ENCODE measurements at regions not wholly inside any gene's neighbourhood (a gene's known extent, or its start where the extent isn't known, plus 50 kb on each side); places are given as distances from the start of the nearest gene placed in this dataset.

GRCh38 chr2:118764855-118765254, 82.6 kb downstream of the EN1 start:
- no peak overlapping the region for H3K27ac ChIP-seq (ENCODE audit: low read depth, low read length, poor library complexity, severe bottlenecking)
- H4K20me1 ChIP-seq (ENCODE audit: insufficient read depth, low read length) = no peaks in the 10 kb centered on the region
- no peak overlapping the region for H3K4me3 ChIP-seq (ENCODE audit: low read depth, low read length, poor library complexity, severe bottlenecking)
- no peaks in the 10 kb centered on the region for H3K4me1 ChIP-seq (ENCODE audit: insufficient read depth, low read length, severe bottlenecking)
- H3K9ac ChIP-seq (ENCODE audit: low read length) = no peak overlapping the region
- H3K4me2 ChIP-seq (ENCODE audit: low read length) = no peak overlapping the region
- H3K79me2 ChIP-seq (ENCODE audit: insufficient read depth, low read length) = no peaks in the 10 kb centered on the region
- H2AFZ ChIP-seq (ENCODE audit: low read length) = no peak overlapping the region
- no peaks in the 10 kb centered on the region for H3F3A ChIP-seq (ENCODE audit: insufficient read depth, low read length)
- TF ChIP-seq CTCF (IDR thresholded peaks at IDR 0.05; ENCODE audit: low read length) = no peak
- TF ChIP-seq EZH2 (IDR thresholded peaks at IDR 0.05; ENCODE audit: borderline replicate concordance, low read length) = no peak
- H3K9me2 ChIP-seq (ENCODE audit: low read depth, low read length) = no peaks in the 10 kb centered on the region
- no peaks in the 10 kb centered on the region for H3K36me3 ChIP-seq (ENCODE audit: insufficient read depth, low read length)
- no peaks in the 10 kb centered on the region; the same call in 1 of the 2 replicates for H3K27me3 ChIP-seq (ENCODE audit: insufficient read depth, low read length)
- no peaks in the 10 kb centered on the region for H3K9me3 ChIP-seq (ENCODE audit: low read length)

DNA sequence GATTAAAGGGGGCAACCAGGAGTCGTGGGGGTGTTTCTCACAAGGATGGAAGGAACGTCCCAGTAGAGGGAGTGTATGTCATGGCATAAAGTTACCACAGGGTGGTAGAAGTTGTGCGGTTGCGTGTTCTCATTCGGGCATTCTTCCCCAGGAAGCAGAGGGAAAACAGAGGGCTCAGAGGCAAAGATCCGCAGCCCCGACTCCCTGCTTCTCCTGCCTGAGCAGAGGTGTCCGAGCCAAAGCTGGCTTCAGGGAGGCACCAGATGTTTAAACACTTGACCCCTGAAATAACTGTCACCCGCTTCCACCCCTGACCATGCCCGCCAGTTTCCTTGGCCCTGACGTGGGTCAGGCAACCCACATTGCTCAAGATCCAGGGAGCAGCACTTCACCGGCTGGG, 83.7 kb downstream of the EN1 start:
- no peaks in the 10 kb centered on the region; the same call in 1 of the 2 replicates for H3K27me3 ChIP-seq (ENCODE audit: insufficient read depth, low read length)
- no peak overlapping the region for H3K4me2 ChIP-seq (ENCODE audit: low read length)
- H3K4me1 ChIP-seq (ENCODE audit: insufficient read depth, low read length, severe bottlenecking) = no peaks in the 10 kb centered on the region
- H3K9me2 ChIP-seq (ENCODE audit: low read depth, low read length) = no peaks in the 10 kb centered on the region
- H3F3A ChIP-seq (ENCODE audit: insufficient read depth, low read length) = no peaks in the 10 kb centered on the region
- H3K27ac ChIP-seq (ENCODE audit: low read depth, low read length, poor library complexity, severe bottlenecking) = no peak overlapping the region
- H2AFZ ChIP-seq (ENCODE audit: low read length) = no peak overlapping the region
- H4K20me1 ChIP-seq (ENCODE audit: insufficient read depth, low read length) = no peaks in the 10 kb centered on the region
- no peaks in the 10 kb centered on the region for H3K79me2 ChIP-seq (ENCODE audit: insufficient read depth, low read length)
- H3K4me3 ChIP-seq (ENCODE audit: low read depth, low read length, poor library complexity, severe bottlenecking) = no peak overlapping the region
- H3K36me3 ChIP-seq (ENCODE audit: insufficient read depth, low read length) = no peaks in the 10 kb centered on the region
- TF ChIP-seq CTCF (IDR thresholded peaks at IDR 0.05; ENCODE audit: low read length) = no peak
- TF ChIP-seq EZH2 (IDR thresholded peaks at IDR 0.05; ENCODE audit: borderline replicate concordance, low read length) = no peak
- H3K9ac ChIP-seq (ENCODE audit: low read length) = no peak overlapping the region
- no peaks in the 10 kb centered on the region for H3K9me3 ChIP-seq (ENCODE audit: low read length)

DNA sequence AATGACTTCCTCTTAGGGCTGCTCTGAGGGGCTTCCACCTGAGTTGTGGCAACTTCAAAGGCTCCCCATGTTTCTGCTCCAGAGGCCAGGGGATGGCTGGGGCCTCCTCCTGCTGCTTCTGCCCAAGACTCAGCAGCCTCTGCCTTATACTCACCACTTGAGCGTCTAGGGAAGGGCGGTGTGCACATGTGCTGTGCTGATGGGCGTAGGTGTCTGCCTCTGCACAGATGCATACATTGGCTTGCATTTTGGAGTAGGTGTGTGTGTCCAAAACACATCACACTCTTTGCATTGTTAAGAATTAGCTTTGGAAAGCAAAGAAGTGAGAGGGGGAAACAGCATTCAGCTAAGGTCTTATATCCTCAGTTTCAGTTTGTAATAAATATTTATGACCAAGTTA, 85.2 kb downstream of the EN1 start:
- TF ChIP-seq CTCF (IDR thresholded peaks at IDR 0.05; ENCODE audit: low read length) (no peak), EZH2 (IDR thresholded peaks at IDR 0.05; ENCODE audit: borderline replicate concordance, low read length) (no peak)
- Histone ChIP-seq H3K36me3 (ENCODE audit: insufficient read depth, low read length) (no peaks in the 10 kb centered on the region), H3K9me3 (ENCODE audit: low read length) (no peaks in the 10 kb centered on the region), H2AFZ (ENCODE audit: low read length) (no peak overlapping the region), H3K4me1 (ENCODE audit: insufficient read depth, low read length, severe bottlenecking) (no peaks in the 10 kb centered on the region), H3K9ac (ENCODE audit: low read length) (no peak overlapping the region), H3F3A (ENCODE audit: insufficient read depth, low read length) (no peaks in the 10 kb centered on the region), H3K9me2 (ENCODE audit: low read depth, low read length) (no peaks in the 10 kb centered on the region), H3K27me3 (ENCODE audit: insufficient read depth, low read length) (no peaks in the 10 kb centered on the region; the same call in 1 of the 2 replicates), H3K79me2 (ENCODE audit: insufficient read depth, low read length) (no peaks in the 10 kb centered on the region), H4K20me1 (ENCODE audit: insufficient read depth, low read length) (no peaks in the 10 kb centered on the region), H3K4me3 (ENCODE audit: low read depth, low read length, poor library complexity, severe bottlenecking) (no peak overlapping the region), H3K4me2 (ENCODE audit: low read length) (no peak overlapping the region), H3K27ac (ENCODE audit: low read depth, low read length, poor library complexity, severe bottlenecking) (no peak overlapping the region)
